GM20000 (cell line): ENCODE measurements at regions not wholly inside any gene's neighbourhood (a gene's known extent, or its start where the extent isn't known, plus 50 kb on each side); places are given as distances from the start of the nearest gene placed in this dataset.
"Not testable (repeated sequence)": the region's sequence is repeated elsewhere in the genome, so short reads cannot be mapped to it uniquely, and the experiment has no call there.

Experiments used
- DNase-seq: peaks from one replicate; pipeline ENCODE4 v3.0.0; 2012; ENCODE audit warnings: low spot score
- TF ChIP-seq, protein P1 (sequence below): IDR thresholded peaks from 2 replicates; pipeline ENCODE4 v1.5.1; 2012; ENCODE audit warnings: mild to moderate bottlenecking, control low read depth; ENCODE audit errors: extremely low read depth, missing control alignments

DNA sequence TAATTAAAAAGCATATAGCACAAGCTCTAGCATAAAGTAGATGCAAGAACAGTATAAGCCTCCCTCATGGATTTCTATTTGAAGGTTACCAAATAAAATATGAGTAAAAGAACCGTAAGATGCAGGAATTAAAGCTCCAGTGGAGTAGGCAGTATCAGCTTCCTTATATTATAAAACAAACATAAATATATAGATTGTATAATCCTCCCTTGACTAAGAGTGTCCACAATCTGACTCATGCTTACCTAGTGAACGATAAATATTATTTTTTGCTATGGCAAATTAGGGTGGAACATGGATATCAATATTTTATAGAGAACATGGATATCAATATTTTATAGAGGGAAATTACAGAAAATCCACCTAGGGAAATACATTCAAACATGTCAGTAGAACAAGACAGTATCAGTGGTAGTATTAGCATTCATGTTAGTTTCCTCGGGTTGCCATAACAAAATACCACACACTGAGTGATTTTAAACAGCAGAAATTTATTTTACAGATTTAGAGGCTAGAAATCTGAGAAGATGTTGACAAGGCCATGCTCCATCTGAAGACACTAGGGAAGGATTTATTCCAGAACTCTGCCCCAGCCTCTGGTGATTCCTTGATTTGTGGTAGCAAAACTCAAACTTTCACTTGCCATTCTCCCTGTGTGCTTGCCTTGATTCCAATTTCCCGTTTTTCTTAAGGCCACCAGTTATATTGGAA lies 1521.3 kb downstream of the SI start:
- DNase-seq = no peak
- TF ChIP-seq, protein P1, sequence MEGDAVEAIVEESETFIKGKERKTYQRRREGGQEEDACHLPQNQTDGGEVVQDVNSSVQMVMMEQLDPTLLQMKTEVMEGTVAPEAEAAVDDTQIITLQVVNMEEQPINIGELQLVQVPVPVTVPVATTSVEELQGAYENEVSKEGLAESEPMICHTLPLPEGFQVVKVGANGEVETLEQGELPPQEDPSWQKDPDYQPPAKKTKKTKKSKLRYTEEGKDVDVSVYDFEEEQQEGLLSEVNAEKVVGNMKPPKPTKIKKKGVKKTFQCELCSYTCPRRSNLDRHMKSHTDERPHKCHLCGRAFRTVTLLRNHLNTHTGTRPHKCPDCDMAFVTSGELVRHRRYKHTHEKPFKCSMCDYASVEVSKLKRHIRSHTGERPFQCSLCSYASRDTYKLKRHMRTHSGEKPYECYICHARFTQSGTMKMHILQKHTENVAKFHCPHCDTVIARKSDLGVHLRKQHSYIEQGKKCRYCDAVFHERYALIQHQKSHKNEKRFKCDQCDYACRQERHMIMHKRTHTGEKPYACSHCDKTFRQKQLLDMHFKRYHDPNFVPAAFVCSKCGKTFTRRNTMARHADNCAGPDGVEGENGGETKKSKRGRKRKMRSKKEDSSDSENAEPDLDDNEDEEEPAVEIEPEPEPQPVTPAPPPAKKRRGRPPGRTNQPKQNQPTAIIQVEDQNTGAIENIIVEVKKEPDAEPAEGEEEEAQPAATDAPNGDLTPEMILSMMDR = no peak

DNA sequence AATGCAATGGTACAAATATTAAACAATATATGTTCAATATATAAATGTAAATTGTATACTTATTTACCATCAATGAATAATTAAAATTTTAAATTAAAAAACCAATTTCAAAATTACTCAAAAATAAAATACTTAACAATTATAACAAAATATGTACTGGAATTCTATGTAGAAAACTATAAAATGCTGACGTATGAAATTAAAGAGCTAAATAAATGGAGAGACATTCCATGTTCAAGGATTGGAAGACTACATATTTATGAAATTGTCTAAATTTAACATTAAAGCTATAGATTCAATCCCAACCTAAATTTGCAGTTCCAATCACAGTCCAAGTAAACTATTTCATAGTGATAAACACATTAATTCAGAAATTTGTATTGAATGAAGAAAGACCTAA lies 1522.4 kb downstream of the SI start:
- no peak for DNase-seq
- TF ChIP-seq, protein P1 = no peak

DNA sequence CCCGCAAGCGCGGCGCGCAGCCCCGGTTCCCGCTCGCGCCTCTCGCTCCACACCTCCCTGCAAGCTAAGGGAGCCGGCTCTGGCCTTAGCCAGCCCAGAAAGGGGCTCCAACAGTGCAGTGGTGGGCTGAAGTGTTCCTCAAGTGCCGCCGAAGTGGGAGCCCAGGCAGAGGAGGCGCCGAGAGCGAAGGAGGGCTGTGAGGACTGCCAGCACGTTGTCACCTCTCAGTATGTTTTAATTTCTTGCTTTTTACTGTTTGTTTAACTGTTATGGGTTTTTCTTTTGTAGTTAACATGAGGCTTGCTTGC lies 1525.7 kb downstream of the SI start:
- TF ChIP-seq, protein P1 = no peak
- no peak for DNase-seq

DNA sequence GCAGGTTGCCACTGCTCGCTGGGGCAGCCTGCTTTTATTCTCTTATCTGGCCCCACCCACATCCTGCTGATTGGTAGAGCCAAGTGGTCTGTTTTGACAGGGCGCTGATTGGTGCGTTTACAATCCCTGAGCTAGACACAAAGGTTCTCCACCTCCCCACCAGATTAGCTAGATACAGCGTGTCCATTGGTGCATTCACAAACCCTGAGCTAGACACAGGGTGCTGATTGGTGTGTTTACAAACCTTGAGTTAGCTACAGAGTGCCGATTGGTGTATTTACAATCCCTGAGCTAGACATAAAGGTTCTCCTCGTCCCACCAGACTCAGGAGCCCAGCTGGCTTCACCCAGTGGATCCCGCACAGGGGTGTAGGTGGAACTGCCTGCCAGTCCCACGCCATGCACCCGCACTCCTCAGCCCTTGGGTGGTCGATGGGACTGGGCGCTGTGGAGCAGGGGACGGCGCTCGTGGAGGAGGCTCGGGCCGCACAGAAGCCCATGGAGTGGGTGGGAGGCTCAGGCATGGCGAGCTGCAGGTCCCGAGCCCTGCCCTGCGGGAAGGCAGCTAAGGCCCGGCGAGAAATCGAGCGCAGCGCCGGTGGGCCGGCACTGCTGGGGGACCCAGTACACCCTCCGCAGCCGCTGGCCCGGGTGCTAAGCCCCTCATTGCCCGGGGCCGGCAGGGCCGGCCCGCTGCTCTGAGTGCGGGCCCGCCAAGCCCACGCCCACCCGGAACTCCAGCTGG lies 1526.2 kb downstream of the SI start:
- DNase-seq = not testable (repeated sequence)

DNA sequence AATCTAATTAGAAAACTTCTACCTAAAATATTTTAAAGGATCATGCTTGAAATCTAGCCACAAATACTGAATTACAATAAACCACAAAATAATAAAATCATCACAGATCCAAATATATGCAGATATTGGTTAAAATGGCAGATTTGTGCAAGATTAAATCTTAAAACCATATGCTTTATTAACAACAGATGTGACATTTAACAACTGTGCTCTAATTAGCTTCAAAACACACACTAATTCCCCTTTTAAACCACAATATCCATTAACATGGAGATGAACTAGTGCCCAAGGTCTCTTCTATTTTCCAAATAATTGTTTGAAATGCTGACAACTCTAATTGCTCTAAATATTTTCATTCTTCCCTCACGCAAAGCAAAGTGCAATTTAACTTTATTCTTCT lies 1530.3 kb downstream of the SI start:
- DNase-seq = no peak
- TF ChIP-seq, protein P1 = no peak

DNA sequence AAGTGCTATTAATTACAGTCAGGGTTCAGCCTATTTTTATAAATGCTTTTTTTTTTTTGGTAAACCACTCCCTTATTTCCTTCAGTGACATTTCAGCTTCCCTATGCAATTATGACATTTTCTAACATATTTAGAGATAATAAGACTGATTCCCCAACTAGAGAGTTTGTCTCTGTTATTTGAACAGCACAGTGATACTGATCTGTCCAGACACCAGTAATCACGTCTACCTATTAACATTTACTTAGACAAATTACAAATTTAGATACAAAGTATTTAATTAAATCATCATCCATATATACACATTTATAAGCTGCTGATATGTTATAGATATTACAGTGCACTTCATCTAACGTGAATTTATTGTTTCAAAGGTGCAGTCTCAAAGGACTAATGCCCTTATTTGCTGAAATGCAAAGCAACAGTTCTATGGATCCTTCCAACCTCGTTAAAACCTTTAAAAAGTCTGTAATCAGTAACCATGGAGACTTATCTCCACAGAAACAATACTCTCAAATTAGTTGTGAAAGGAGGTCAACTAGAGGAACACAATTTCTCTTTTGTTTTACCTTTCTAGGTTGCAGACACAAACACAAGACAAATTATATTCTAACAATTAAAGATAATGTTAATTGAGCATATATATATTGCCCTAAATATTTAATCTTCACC lies 1531.1 kb downstream of the SI start:
- TF ChIP-seq, protein P1 = no peak
- no peak for DNase-seq

DNA sequence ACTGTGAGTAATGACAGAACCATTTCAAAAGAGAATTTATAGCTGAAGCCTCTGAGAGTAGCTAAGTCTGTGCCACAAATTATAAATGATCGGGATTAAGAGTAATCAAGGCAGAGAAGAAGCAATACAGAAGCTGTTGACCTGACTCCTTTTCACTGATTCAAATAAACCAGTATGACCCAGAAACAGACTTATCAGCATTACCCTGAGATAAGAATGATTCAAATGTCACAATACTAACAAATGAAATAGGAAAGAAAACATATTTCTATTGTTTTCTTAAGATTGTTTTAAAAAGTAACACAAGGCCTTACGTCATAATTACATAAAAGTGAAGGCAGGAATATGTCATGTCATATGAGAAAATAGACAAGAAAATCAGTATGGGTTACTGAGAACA lies 1534.6 kb downstream of the SI start:
- DNase-seq = no peak
- TF ChIP-seq, protein P1 = no peak
